Liver (tissue), 8 donors: ENCODE measurements at regions not wholly inside any gene's neighbourhood (a gene's known extent, or its start where the extent isn't known, plus 50 kb on each side); places are given as distances from the start of the nearest gene placed in this dataset.

Experiments used
- DNase-seq: peaks from one replicate; pipeline ENCODE4 v3.0.0-alpha.2; 2017; ENCODE audit warnings: low spot score
- H3K27ac ChIP-seq, 2 donors: one replicate each; pipeline ENCODE4 v1.7.0; 2013; ENCODE audit warnings: inconsistent platforms in 2 of 2, low read length in 2 of 2, control low read depth in 1 of 2, low read depth in 1 of 2, mild to moderate bottlenecking in 1 of 2
- H3K27me3 ChIP-seq, 4 donors: one replicate each; pipeline versions ENCODE4 v1.6.1 to v1.7.0; 2013; ENCODE audit warnings: low read length in 3 of 4, inconsistent platforms in 1 of 4, mild to moderate bottlenecking in 1 of 4, moderate library complexity in 1 of 4; ENCODE audit not compliant: control insufficient read depth in 4 of 4, insufficient read depth in 4 of 4
- H3K36me3 ChIP-seq, 4 donors: one replicate each; pipeline versions ENCODE4 v1.6.1 to v1.7.0; 2013; ENCODE audit warnings: low read length in 3 of 4, mild to moderate bottlenecking in 3 of 4, low read depth in 1 of 4, moderate library complexity in 1 of 4; ENCODE audit not compliant: control insufficient read depth in 4 of 4, insufficient read depth in 3 of 4
- H3K4me1 ChIP-seq, 4 donors: one replicate each; pipeline versions ENCODE4 v1.6.1 to v1.7.0; 2013; ENCODE audit warnings: low read length in 3 of 4, mild to moderate bottlenecking in 3 of 4, moderate library complexity in 1 of 4; ENCODE audit not compliant: control insufficient read depth in 4 of 4, insufficient read depth in 4 of 4
- H3K4me3 ChIP-seq, 3 donors: one replicate each; pipeline versions ENCODE4 v1.6.1 to v1.7.0; 2013; ENCODE audit warnings: low read length in 3 of 3, control low read depth in 1 of 3, low read depth in 1 of 3, mild to moderate bottlenecking in 1 of 3
- H3K9ac ChIP-seq, 2 donors: one replicate each; pipeline ENCODE4 v1.7.0; 2013; ENCODE audit warnings: low read length in 2 of 2, mild to moderate bottlenecking in 2 of 2, moderate library complexity in 2 of 2, control low read depth in 1 of 2, low read depth in 1 of 2
- H3K9me3 ChIP-seq, 4 donors: one replicate each; pipeline versions ENCODE4 v1.6.1 to v1.7.0; 2013; ENCODE audit warnings: low read length in 3 of 4; ENCODE audit not compliant: control insufficient read depth in 4 of 4
- ATF3 ChIP-seq: IDR thresholded peaks from 2 replicates; pipeline ENCODE4 v1.6.1; 2016; ENCODE audit warnings: antibody characterized with exemption
- CTCF ChIP-seq: fragments of 150-350 bp; IDR thresholded peaks from 2 replicates; pipeline ENCODE4 v1.5.1; 2017; ENCODE audit warnings: improper control_type of control experiment, low read depth, low read length; ENCODE audit not compliant: missing input control
- EGR1 ChIP-seq, 2 donors: IDR thresholded peaks; 2 replicates each; pipeline ENCODE4 v1.6.1; 2016 to 2018; ENCODE audit warnings: antibody characterized with exemption in 2 of 2, low read depth in 2 of 2
- FOXA1 ChIP-seq: IDR thresholded peaks from 2 replicates; pipeline ENCODE4 v1.6.1; 2016; ENCODE audit warnings: antibody characterized with exemption
- FOXA2 ChIP-seq: IDR thresholded peaks from 2 replicates; pipeline ENCODE4 v1.6.1; 2016; ENCODE audit warnings: antibody characterized with exemption
- GABPA ChIP-seq, 2 donors: IDR thresholded peaks in 1 of 2; conservative IDR thresholded peaks in 1 of 2; 2 replicates each; pipeline ENCODE4 v1.6.1; 2016; ENCODE audit warnings: antibody characterized with exemption in 2 of 2, mild to moderate bottlenecking in 1 of 2, moderate library complexity in 1 of 2
- HNF4A ChIP-seq, 2 donors: conservative IDR thresholded peaks; 2 replicates each; pipeline ENCODE4 v1.6.1; 2016; ENCODE audit warnings: antibody characterized with exemption in 2 of 2, mild to moderate bottlenecking in 2 of 2
- HNF4G ChIP-seq: IDR thresholded peaks from 2 replicates; pipeline ENCODE4 v1.6.1; 2016; ENCODE audit warnings: antibody characterized with exemption
- JUND ChIP-seq, 2 donors: IDR thresholded peaks; 2 replicates each; pipeline ENCODE4 v1.6.1; 2016; ENCODE audit warnings: antibody characterized with exemption in 2 of 2
- MAX ChIP-seq: IDR thresholded peaks from 2 replicates; pipeline ENCODE4 v1.6.1; 2016; ENCODE audit warnings: antibody characterized with exemption
- NR2F2 ChIP-seq: IDR thresholded peaks from 2 replicates; pipeline ENCODE4 v1.6.1; 2016; ENCODE audit warnings: antibody characterized with exemption
- RAD21 ChIP-seq, 2 donors: IDR thresholded peaks; 2 replicates each; pipeline ENCODE4 v1.6.1; 2016; ENCODE audit warnings: antibody characterized with exemption in 2 of 2, mild to moderate bottlenecking in 2 of 2
- REST ChIP-seq: IDR thresholded peaks from 2 replicates; pipeline ENCODE4 v1.6.1; 2016; ENCODE audit warnings: antibody characterized with exemption, mild to moderate bottlenecking
- RXRA ChIP-seq, 2 donors: IDR thresholded peaks; 2 replicates each; pipeline ENCODE4 v1.6.1; 2017 to 2018; ENCODE audit warnings: antibody characterized with exemption in 2 of 2, mild to moderate bottlenecking in 1 of 2
- SP1 ChIP-seq: IDR thresholded peaks from 2 replicates; pipeline ENCODE4 v1.6.1; 2018; ENCODE audit warnings: antibody characterized with exemption, mild to moderate bottlenecking
- TAF1 ChIP-seq: conservative IDR thresholded peaks from 2 replicates; pipeline ENCODE4 v1.6.1; 2016; ENCODE audit warnings: antibody characterized with exemption, mild to moderate bottlenecking
- YY1 ChIP-seq: IDR thresholded peaks from 2 replicates; pipeline ENCODE4 v1.6.1; 2016; ENCODE audit warnings: antibody characterized with exemption, mild to moderate bottlenecking
- ZBTB33 ChIP-seq: IDR thresholded peaks from 2 replicates; pipeline ENCODE4 v1.6.1; 2016; ENCODE audit warnings: antibody characterized with exemption
- WGBS: extraction: QIAGEN DNeasy Blood & Tissue Kit; methylation state at CpG from one replicate; pipeline ENCODE4 v1.1.7; 2013; 5-methylcytosine and 5-hydroxymethylcytosine counted together
- donor health status: healthy.
- donor health status: healthy.
- donor health status: healthy.
- donor health status: healthy.
- donor health status: healthy.

- no peak for DNase-seq
- WGBS = 66% methylated on average over 1 of the region's 1 CpG
- Histone ChIP-seq H3K36me3 (no peaks in the 10 kb centered on the region), H3K27me3 (peaks cover 0 to 5% (median 0%) of the 10 kb centered on the region in 4 donors), H3K9ac (no peak overlapping the region), H3K4me1 (no peaks in the 10 kb centered on the region), H3K27ac (no peak overlapping the region), H3K9me3 (peaks cover 0 to 5% (median 0%) of the 10 kb centered on the region in 4 donors), H3K4me3 (no peak overlapping the region)
- TF ChIP-seq RAD21 (IDR thresholded peaks at IDR 0.05) = no peak
- no peak for TF ChIP-seq RXRA (IDR thresholded peaks at IDR 0.05)
- TF ChIP-seq CTCF = no peak
- TF ChIP-seq NR2F2 = no peak
- no peak for TF ChIP-seq ATF3
- TF ChIP-seq TAF1 = no peak
- TF ChIP-seq MAX = no peak
- no peak for TF ChIP-seq REST
- no peak for TF ChIP-seq GABPA (IDR thresholded peaks at IDR 0.05 in 1 of 2, conservative IDR thresholded peaks at IDR 0.05 in 1 of 2)
- TF ChIP-seq HNF4G = no peak
- no peak for TF ChIP-seq HNF4A (conservative IDR thresholded peaks at IDR 0.05)
- no peak for TF ChIP-seq EGR1 (IDR thresholded peaks at IDR 0.05; ENCODE audit: low read depth in 2 of 2)
- no peak for TF ChIP-seq SP1
- TF ChIP-seq YY1 = no peak
- TF ChIP-seq FOXA2 = no peak
- no peak for TF ChIP-seq FOXA1
- TF ChIP-seq JUND (IDR thresholded peaks at IDR 0.05) = no peak
- TF ChIP-seq ZBTB33 = no peak
Measured at GRCh38 chr10:111249925-111250324, 173.1 kb downstream of the ADRA2A start.
